GM21619 (cell line): ENCODE measurements at regions not wholly inside any gene's neighbourhood (a gene's known extent, or its start where the extent isn't known, plus 50 kb on each side); places are given as distances from the start of the nearest gene placed in this dataset.
A peak's percentile ranks its signal among the peaks of the same experiment; 100 is the strongest.
"Not testable (repeated sequence)": the region's sequence is repeated elsewhere in the genome, so short reads cannot be mapped to it uniquely, and the experiment has no call there.

Experiments used
- ATAC-seq: cut with Tn5 transposase; IDR thresholded peaks from one replicate; pipeline ENCODE4 v1.9.1; 2021; ENCODE audit not compliant: unreplicated experiment

- ATAC-seq: no peak
These were observed 394.4 kb downstream of the NYAP2 start for GRCh38 chr2:225793736-225794550.

DNA sequence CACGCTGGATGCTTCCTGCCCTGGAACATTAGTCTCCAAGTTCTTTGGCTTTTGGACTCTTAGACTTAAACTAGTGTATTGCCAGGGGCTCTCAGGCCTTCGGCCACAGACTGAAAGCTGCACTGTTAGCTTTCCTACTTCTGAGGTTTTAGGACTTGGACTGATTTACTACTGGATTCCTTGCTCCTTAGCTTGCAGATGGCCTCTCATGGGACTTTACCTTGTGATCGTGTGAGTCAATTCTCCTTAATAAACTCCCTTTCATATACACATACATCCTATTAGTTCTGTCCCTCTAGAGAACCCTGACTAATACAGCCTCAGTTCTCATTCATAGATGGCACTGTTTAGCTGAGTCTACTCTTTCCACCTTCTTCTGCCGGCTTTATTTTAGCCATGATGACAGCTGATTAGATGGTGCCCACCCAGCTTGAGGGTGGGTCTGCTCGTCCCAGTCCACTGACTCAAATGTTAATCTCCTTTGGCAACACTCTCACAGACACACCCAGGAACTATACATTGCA, 389.1 kb downstream of the NYAP2 start:
- no peak for ATAC-seq

GRCh38 chr2:225787497-225787896, 388.0 kb downstream of the NYAP2 start:
- ATAC-seq: no peak

- no peak for ATAC-seq
These were observed 382.5 kb downstream of the NYAP2 start for GRCh38 chr2:225781991-225782390.

GRCh38 chr2:225781145-225781544, 381.6 kb downstream of the NYAP2 start:
- ATAC-seq: no peak

GRCh38 chr2:225779829-225780228, 380.3 kb downstream of the NYAP2 start:
- ATAC-seq: no peak

DNA sequence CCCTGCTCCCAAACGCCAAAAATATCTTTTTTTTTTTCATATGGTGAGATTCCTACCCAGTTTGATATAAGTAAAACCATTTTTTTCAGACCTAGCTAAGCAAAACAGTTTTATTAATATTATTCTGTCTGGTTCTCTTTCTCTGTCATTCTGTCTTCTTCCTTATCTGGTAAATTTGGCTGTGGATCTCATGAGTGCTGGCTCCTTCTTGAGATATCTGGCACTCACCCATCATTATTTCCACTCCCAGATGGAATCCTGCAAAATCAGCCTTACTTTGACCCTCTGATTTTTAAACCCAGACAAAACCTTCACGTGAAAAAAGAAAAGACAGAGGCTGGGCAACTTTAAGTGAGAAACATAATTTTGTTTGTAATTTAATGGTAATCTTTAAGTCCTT, 373.6 kb downstream of the NYAP2 start:
- no peak for ATAC-seq

DNA sequence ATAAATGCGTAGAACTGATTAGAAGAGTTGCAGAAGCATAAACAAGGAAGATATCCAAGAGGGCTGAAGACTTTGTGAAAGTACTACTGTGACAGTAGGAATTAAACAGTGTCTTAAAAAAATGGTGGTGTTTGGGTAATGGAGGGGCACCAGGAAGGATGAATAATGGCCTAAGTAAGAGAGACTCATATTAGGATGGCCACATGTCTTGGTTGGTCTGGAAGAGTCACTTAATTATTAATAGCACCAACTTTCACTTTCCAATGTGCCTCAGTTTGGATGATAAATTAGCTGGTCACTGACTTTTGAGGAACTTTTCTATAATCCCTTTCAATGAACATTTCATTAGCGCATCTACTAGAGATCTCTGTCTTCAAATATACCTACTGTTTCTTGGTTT, 372.2 kb downstream of the NYAP2 start:
- peak; percentile 45 for ATAC-seq

- no peak for ATAC-seq
These were observed 369.2 kb downstream of the NYAP2 start for GRCh38 chr2:225768741-225769140.

- no peak for ATAC-seq
These were observed 366.9 kb downstream of the NYAP2 start for GRCh38 chr2:225766431-225766830.

DNA sequence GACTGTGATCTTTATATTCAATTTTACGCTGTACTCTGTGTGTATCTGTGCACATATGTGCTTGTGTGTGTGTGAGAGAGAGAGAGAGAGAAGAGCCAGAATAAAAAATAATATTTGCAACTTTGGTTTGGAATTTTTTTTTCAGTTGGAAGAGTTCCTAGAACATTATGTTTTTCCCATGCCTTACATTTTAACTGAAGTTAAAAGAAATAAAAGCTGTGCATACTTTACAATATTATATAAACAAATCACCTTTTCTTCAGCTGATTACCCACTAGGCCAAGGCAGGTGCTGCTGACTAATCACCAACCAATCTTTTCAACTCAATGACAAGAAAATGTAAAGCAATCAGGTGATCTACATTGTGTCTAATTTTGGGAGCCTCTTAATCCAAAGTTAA, 366.3 kb downstream of the NYAP2 start:
- ATAC-seq: no peak

DNA sequence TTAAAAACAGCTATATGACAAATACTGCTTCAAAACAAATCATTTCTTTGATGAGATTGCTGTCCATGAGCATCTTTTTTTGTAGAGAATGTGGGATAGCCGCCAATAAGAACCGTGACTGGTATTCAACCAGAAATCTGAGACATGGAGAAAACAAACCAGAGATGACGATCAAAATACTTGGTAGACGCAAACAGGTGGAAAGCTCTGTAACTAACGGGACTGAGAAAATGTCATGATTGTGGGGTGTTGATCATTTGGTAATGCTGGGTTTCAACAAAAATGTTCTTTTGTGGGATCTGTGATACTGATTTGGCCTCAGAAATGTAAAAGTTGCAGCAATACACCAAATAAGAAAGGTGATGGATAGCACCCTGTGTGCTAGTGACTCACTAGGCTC, 364.8 kb downstream of the NYAP2 start:
- no peak for ATAC-seq

DNA sequence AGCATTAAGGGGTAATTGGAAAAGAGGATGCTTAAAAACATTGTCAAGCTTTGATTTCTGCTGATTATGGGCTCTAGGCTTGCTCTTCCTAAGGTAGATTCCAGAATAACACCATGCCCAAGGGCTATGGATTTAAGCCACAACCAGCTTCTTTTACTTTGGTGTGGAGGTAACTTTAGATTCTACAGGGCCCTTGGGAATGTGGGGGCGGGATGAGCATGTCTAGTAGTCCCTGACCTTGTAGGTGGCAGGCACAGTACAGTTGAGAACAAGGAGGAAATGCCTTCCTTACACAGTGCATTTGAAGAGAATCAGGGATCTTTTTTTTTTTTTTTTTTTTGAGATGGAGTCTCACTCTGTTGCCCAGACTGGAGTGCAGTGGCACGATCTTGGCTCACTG, 364.2 kb downstream of the NYAP2 start:
- ATAC-seq: no peak

- ATAC-seq: no peak
These were observed 361.9 kb downstream of the NYAP2 start for GRCh38 chr2:225761396-225761795.

- no peak for ATAC-seq
These were observed 357.7 kb downstream of the NYAP2 start for GRCh38 chr2:225757248-225757647.

DNA sequence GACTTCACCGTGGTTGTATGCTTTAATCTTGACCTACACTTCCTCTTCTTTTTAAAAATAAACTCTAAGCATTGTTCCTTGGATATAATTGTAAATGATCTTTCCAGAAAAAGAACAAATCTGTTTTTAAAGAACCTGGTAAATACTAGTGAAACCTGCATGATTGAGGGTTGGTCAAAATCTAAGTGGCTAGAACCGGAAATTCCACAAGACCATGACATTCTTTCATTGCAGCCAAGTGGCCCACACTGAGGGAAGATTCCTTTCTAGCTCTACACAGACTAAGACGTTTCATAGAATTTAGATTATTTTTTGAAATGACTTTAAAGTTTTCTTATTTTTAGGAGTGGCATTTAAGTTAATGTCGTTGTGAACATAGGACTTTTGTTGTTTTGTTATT, 356.7 kb downstream of the NYAP2 start:
- ATAC-seq: no peak

- ATAC-seq: no peak
These were observed 349.1 kb downstream of the NYAP2 start for GRCh38 chr2:225748609-225749008.

- ATAC-seq: not testable (repeated sequence)
These were observed 344.5 kb downstream of the NYAP2 start for GRCh38 chr2:225743996-225744395.

DNA sequence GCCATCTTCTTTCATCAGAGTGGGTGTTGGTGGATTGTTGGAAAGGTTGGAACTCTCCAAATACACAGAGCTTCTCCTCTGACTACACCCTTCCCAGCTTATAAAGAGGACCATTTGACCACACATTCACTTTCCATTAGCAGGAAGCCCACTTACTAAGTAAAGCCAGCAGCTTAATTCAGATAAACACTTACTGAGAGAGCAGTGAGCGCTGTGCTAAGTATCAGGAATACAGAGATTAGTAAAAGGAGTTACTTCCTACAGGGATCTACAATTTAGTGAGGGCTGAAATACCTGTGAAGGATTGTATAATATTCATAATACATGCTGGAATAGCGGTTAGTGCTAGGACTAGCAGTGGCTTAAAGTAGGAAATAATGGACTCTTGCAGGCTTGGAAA, 343.0 kb downstream of the NYAP2 start:
- ATAC-seq: no peak

DNA sequence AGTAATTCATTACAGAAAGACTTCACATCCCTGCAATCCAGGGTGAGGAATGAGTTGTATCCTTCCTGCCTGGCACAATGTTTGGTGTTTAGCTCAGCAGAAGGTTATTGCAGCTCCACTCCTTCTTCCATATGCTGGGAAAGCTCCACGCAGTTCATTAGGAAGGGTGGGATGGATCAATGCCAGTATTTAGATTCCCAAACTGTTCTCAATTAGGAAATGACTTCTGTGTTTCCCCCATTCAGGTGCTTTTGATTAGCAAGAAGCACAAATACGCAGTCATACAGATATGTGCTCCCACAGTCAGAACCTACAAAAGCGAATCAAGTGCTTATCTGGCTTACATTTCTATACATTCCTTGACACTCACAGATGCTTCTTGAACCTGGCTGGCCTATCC, 340.6 kb downstream of the NYAP2 start:
- no peak for ATAC-seq

GRCh38 chr2:225739328-225739727, 339.8 kb downstream of the NYAP2 start:
- no peak for ATAC-seq

GRCh38 chr2:225738735-225739134, 339.2 kb downstream of the NYAP2 start:
- ATAC-seq: no peak

GRCh38 chr2:225737556-225737955, 338.0 kb downstream of the NYAP2 start:
- ATAC-seq: no peak
